Mesendoderm (in vitro differentiated cells): ENCODE measurements at regions not wholly inside any gene's neighbourhood (a gene's known extent, or its start where the extent isn't known, plus 50 kb on each side); places are given as distances from the start of the nearest gene placed in this dataset.

Source experiments
- DNase-seq: peaks from one replicate; pipeline ENCODE4 v3.0.0; 2013
- H2AK5ac ChIP-seq: 2 replicates; pipeline ENCODE4 v1.6.1; 2013; ENCODE audit warnings: low read length, inconsistent platforms
- H2BK120ac ChIP-seq: 2 replicates; pipeline ENCODE4 v1.6.1; 2013; ENCODE audit warnings: low read depth, mild to moderate bottlenecking, low read length, moderate library complexity, mixed read lengths
- H2BK15ac ChIP-seq: replicated peaks from 2 replicates; pipeline ENCODE4 v1.6.1; 2013; ENCODE audit warnings: low read depth, mild to moderate bottlenecking, moderate library complexity
- H2BK5ac ChIP-seq: 2 replicates; pipeline ENCODE4 v1.6.1; 2013; ENCODE audit warnings: low read length, inconsistent platforms
- H3K18ac ChIP-seq: 2 replicates; pipeline ENCODE4 v1.6.1; 2013; ENCODE audit warnings: mild to moderate bottlenecking, low read length, mixed read lengths
- H3K23ac ChIP-seq: one replicate; pipeline ENCODE4 v1.6.1; 2013; ENCODE audit warnings: low read length
- H3K27ac ChIP-seq: 2 replicates; pipeline ENCODE4 v1.5.1; 2013; ENCODE audit warnings: low read depth, mild to moderate bottlenecking, inconsistent platforms, low read length, moderate library complexity
- H3K27me3 ChIP-seq: 2 replicates; pipeline ENCODE4 v1.6.1; 2013; ENCODE audit warnings: low read length, control low read depth, mild to moderate bottlenecking, inconsistent platforms; ENCODE audit not compliant: insufficient read depth, poor library complexity
- H3K36me3 ChIP-seq: 2 replicates; pipeline ENCODE4 v1.6.1; 2013; ENCODE audit warnings: low read length, inconsistent platforms; ENCODE audit not compliant: control insufficient read depth, insufficient read depth
- H3K4ac ChIP-seq: one replicate; pipeline ENCODE4 v1.6.1; 2013; ENCODE audit warnings: low read depth, mild to moderate bottlenecking, low read length, moderate library complexity
- H3K4me1 ChIP-seq: 2 replicates; pipeline ENCODE4 v1.6.1; 2013; ENCODE audit warnings: low read depth, low read length, inconsistent platforms; ENCODE audit not compliant: control insufficient read depth
- H3K4me2 ChIP-seq: 2 replicates; pipeline ENCODE4 v1.6.1; 2013; ENCODE audit warnings: low read length
- H3K4me3 ChIP-seq: 2 replicates; pipeline ENCODE4 v1.5.1; 2013; ENCODE audit warnings: mild to moderate bottlenecking, low read length
- H3K56ac ChIP-seq: one replicate; pipeline ENCODE4 v1.6.1; 2013; ENCODE audit warnings: low read length
- H3K79me1 ChIP-seq: 2 replicates; pipeline ENCODE4 v1.6.1; 2013; ENCODE audit warnings: low read length, inconsistent platforms
- H3K79me2 ChIP-seq: 2 replicates; pipeline ENCODE4 v1.6.1; 2013; ENCODE audit warnings: mild to moderate bottlenecking, low read length; ENCODE audit not compliant: control insufficient read depth, insufficient read depth
- H3K9ac ChIP-seq: 2 replicates; pipeline ENCODE4 v1.6.1; 2013; ENCODE audit warnings: low read length, inconsistent platforms
- H4K5ac ChIP-seq: one replicate; pipeline ENCODE4 v1.6.1; 2013; ENCODE audit warnings: low read length
- H4K8ac ChIP-seq: one replicate; pipeline ENCODE4 v1.6.1; 2013; ENCODE audit warnings: low read depth, mild to moderate bottlenecking, control low read depth, low read length, moderate library complexity
- WGBS: extraction: QIAGEN DNeasy Blood & Tissue Kit; methylation state at CpG from one replicate; pipeline ENCODE4 v1.1.7; 2013; ENCODE audit warnings: low lambda C conversion rate, missing lambda C conversion rate; ENCODE audit not compliant: insufficient coverage; ENCODE audit errors: extremely low coverage; 5-methylcytosine and 5-hydroxymethylcytosine counted together

- no peak overlapping the region for H3K18ac ChIP-seq
- H3K56ac ChIP-seq: no peak overlapping the region
- H3K79me2 ChIP-seq: no peaks in the 10 kb centered on the region
- no peak for DNase-seq
- no peak overlapping the region for H2BK5ac ChIP-seq
- H3K4me1 ChIP-seq: no peaks in the 10 kb centered on the region
- no peak overlapping the region for H2AK5ac ChIP-seq
- H3K9ac ChIP-seq: no peak overlapping the region
- H2BK120ac ChIP-seq: no peak overlapping the region
- no peaks in the 10 kb centered on the region for H3K79me1 ChIP-seq
- H4K5ac ChIP-seq: no peak overlapping the region
- no peak overlapping the region for H2BK15ac ChIP-seq
- no peak overlapping the region for H3K4me3 ChIP-seq
- H3K27me3 ChIP-seq: no peaks in the 10 kb centered on the region
- WGBS: no CpG with 5 or more reads among the region's 3 CpGs
- no peak overlapping the region for H3K27ac ChIP-seq
- H3K23ac ChIP-seq: no peak overlapping the region
- no peak overlapping the region for H3K4me2 ChIP-seq
- no peak overlapping the region for H4K8ac ChIP-seq
- no peaks in the 10 kb centered on the region for H3K36me3 ChIP-seq
- H3K4ac ChIP-seq: no peak overlapping the region
Measured at GRCh38 chr1:68906431-68906830, 409.5 kb upstream of the DEPDC1 start.

GRCh38 chr1:68907491-68907890, 410.6 kb upstream of the DEPDC1 start:
- no peaks in the 10 kb centered on the region for H3K79me1 ChIP-seq
- H2BK5ac ChIP-seq: no peak overlapping the region
- no peak overlapping the region for H3K4me2 ChIP-seq
- H4K5ac ChIP-seq: no peak overlapping the region
- no peaks in the 10 kb centered on the region for H3K79me2 ChIP-seq
- no peak overlapping the region for H3K23ac ChIP-seq
- DNase-seq: no peak
- no peak overlapping the region for H3K56ac ChIP-seq
- H4K8ac ChIP-seq: no peak overlapping the region
- H3K27me3 ChIP-seq: no peaks in the 10 kb centered on the region
- H3K36me3 ChIP-seq: no peaks in the 10 kb centered on the region
- no peak overlapping the region for H3K4ac ChIP-seq
- no peak overlapping the region for H3K18ac ChIP-seq
- no peak overlapping the region for H2AK5ac ChIP-seq
- H3K9ac ChIP-seq: no peak overlapping the region
- H3K4me3 ChIP-seq: no peak overlapping the region
- no CpG with 5 or more reads among the region's 5 CpGs for WGBS
- H3K27ac ChIP-seq: no peak overlapping the region
- no peak overlapping the region for H2BK120ac ChIP-seq
- H3K4me1 ChIP-seq: no peaks in the 10 kb centered on the region
- no peak overlapping the region for H2BK15ac ChIP-seq

- H2BK15ac ChIP-seq: no peak overlapping the region
- no peak overlapping the region for H2BK5ac ChIP-seq
- H3K27ac ChIP-seq: no peak overlapping the region
- DNase-seq: no peak
- no peak overlapping the region for H2AK5ac ChIP-seq
- no peak overlapping the region for H3K18ac ChIP-seq
- no peak overlapping the region for H3K56ac ChIP-seq
- no peak overlapping the region for H3K23ac ChIP-seq
- no CpG with 5 or more reads among the region's 2 CpGs for WGBS
- H4K8ac ChIP-seq: no peak overlapping the region
- no peak overlapping the region for H3K4me2 ChIP-seq
- no peak overlapping the region for H2BK120ac ChIP-seq
- no peaks in the 10 kb centered on the region for H3K79me2 ChIP-seq
- no peaks in the 10 kb centered on the region for H3K4me1 ChIP-seq
- no peak overlapping the region for H3K4me3 ChIP-seq
- H4K5ac ChIP-seq: no peak overlapping the region
- H3K27me3 ChIP-seq: no peaks in the 10 kb centered on the region
- H3K36me3 ChIP-seq: no peaks in the 10 kb centered on the region
- H3K4ac ChIP-seq: no peak overlapping the region
- H3K9ac ChIP-seq: no peak overlapping the region
- H3K79me1 ChIP-seq: no peaks in the 10 kb centered on the region
Measured at GRCh38 chr1:68908316-68908715, 411.4 kb upstream of the DEPDC1 start.

GRCh38 chr1:68916221-68916902, 419.5 kb upstream of the DEPDC1 start:
- no peaks in the 10 kb centered on the region for H3K4me1 ChIP-seq
- no peak overlapping the region for H2AK5ac ChIP-seq
- H4K8ac ChIP-seq: no peak overlapping the region
- H3K4me3 ChIP-seq: no peak overlapping the region
- no CpG with 5 or more reads among the region's 4 CpGs for WGBS
- H3K9ac ChIP-seq: no peak overlapping the region
- no peak overlapping the region for H3K27ac ChIP-seq
- no peaks in the 10 kb centered on the region for H3K36me3 ChIP-seq
- no peak overlapping the region for H2BK15ac ChIP-seq
- H2BK120ac ChIP-seq: no peak overlapping the region
- no peak overlapping the region for H3K4ac ChIP-seq
- H3K56ac ChIP-seq: no peak overlapping the region
- H4K5ac ChIP-seq: no peak overlapping the region
- H3K23ac ChIP-seq: no peak overlapping the region
- H3K79me2 ChIP-seq: no peaks in the 10 kb centered on the region
- no peak overlapping the region for H3K4me2 ChIP-seq
- H2BK5ac ChIP-seq: no peak overlapping the region
- H3K79me1 ChIP-seq: no peaks in the 10 kb centered on the region
- H3K27me3 ChIP-seq: no peaks in the 10 kb centered on the region
- H3K18ac ChIP-seq: no peak overlapping the region
- DNase-seq: peak; percentile 36

GRCh38 chr1:68917456-68917855, 420.6 kb upstream of the DEPDC1 start:
- Histone ChIP-seq H3K79me2 (no peaks in the 10 kb centered on the region), H3K79me1 (no peaks in the 10 kb centered on the region), H2AK5ac (no peak overlapping the region), H3K56ac (no peak overlapping the region), H2BK120ac (no peak overlapping the region), H3K4me1 (no peaks in the 10 kb centered on the region), H2BK5ac (no peak overlapping the region), H2BK15ac (no peak overlapping the region), H3K27me3 (no peaks in the 10 kb centered on the region), H4K5ac (no peak overlapping the region), H3K27ac (no peak overlapping the region), H3K36me3 (no peaks in the 10 kb centered on the region), H3K9ac (no peak overlapping the region), H4K8ac (no peak overlapping the region), H3K18ac (no peak overlapping the region), H3K23ac (no peak overlapping the region), H3K4ac (no peak overlapping the region), H3K4me3 (no peak overlapping the region), H3K4me2 (no peak overlapping the region)
- no peak for DNase-seq
- WGBS: no CpG with 5 or more reads among the region's 5 CpGs

- no peak overlapping the region for H2BK120ac ChIP-seq
- H3K9ac ChIP-seq: no peak overlapping the region
- H3K27me3 ChIP-seq: no peaks in the 10 kb centered on the region
- no peak overlapping the region for H3K56ac ChIP-seq
- no peak overlapping the region for H3K4me2 ChIP-seq
- H2BK5ac ChIP-seq: no peak overlapping the region
- H3K23ac ChIP-seq: no peak overlapping the region
- H2BK15ac ChIP-seq: no peak overlapping the region
- H3K18ac ChIP-seq: no peak overlapping the region
- no peak overlapping the region for H3K27ac ChIP-seq
- H3K4me3 ChIP-seq: no peak overlapping the region
- H4K5ac ChIP-seq: no peak overlapping the region
- no peak overlapping the region for H3K4ac ChIP-seq
- H3K79me1 ChIP-seq: no peaks in the 10 kb centered on the region
- no peak overlapping the region for H4K8ac ChIP-seq
- no peak overlapping the region for H2AK5ac ChIP-seq
- H3K36me3 ChIP-seq: no peaks in the 10 kb centered on the region
- no CpG with 5 or more reads among the region's 1 CpG for WGBS
- no peak for DNase-seq
- no peaks in the 10 kb centered on the region for H3K4me1 ChIP-seq
- H3K79me2 ChIP-seq: no peaks in the 10 kb centered on the region
Measured at GRCh38 chr1:68918563-68918962, 421.7 kb upstream of the DEPDC1 start.
